GM19328 (cell line): ENCODE measurements at regions not wholly inside any gene's neighbourhood (a gene's known extent, or its start where the extent isn't known, plus 50 kb on each side); places are given as distances from the start of the nearest gene placed in this dataset.

Source experiments
- ATAC-seq: cut with Tn5 transposase; IDR thresholded peaks from one replicate; pipeline ENCODE4 v1.9.1; 2021; ENCODE audit warnings: mild to moderate bottlenecking, moderate library complexity; ENCODE audit not compliant: unreplicated experiment

- ATAC-seq = no peak
Observed at GRCh38 chr18:22034276-22034675, 135.1 kb upstream of the GATA6 start.

- ATAC-seq = no peak
Observed at GRCh38 chr18:22040533-22040932, 128.9 kb upstream of the GATA6 start.

GRCh38 chr18:22043837-22044236 is 125.6 kb upstream of the GATA6 start:
- no peak for ATAC-seq

GRCh38 chr18:22044474-22045220 is 124.7 kb upstream of the GATA6 start:
- ATAC-seq = no peak

DNA sequence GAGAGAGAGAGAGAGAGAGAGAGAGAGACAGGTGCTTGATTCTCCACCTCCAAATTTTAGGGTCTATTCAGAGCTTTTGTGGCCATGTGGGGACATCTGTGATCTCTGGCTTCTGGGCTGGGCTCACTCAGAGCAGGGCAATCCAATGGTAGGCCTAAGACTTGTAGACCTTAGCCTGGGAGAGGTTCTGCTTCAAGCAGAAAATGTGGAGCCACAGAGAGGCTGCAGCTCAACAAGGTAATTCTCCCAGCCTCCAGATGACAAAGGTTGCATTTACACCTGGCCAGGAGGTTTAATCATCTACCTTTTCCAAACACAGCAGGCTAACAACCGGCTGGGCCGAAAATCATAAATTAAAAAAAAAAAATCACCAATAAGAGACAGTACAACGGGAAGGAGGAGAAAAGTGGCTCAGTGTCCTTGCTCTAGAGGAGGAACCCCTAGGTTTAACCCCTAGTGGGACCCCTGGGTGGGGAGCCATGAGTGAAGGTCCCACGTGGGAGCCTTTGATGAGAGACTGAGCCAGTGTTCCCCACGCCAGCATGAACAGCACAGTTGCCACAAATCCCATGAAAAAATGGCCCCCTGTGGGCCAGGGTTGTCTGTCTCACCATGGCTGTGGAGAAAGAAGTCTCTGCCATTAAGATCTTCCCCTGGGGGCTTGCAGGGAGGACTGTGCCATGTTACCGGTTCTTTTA is 124.0 kb upstream of the GATA6 start:
- ATAC-seq = no peak

DNA sequence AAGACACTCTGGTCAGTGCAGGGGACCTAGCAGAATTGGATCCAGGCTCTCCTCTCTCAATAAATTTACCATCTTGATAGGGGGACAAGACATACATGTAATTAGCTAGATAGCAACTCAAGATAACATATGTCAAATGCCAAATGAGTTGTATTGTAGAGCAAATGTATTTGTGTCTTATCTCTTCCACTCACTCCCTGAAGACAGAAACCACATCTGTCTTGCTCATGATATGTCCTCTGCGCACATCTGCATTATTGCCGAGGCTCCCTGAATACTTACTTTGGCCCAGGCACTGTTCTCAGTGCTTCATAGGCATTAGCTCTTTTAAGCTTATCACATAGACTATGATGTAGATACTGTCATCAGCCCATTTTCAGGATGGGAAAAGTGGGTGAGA is 122.9 kb upstream of the GATA6 start:
- no peak for ATAC-seq

- no peak for ATAC-seq
Observed at GRCh38 chr18:22047485-22047884, 121.9 kb upstream of the GATA6 start.

GRCh38 chr18:22048221-22048620 is 121.2 kb upstream of the GATA6 start:
- ATAC-seq = no peak

DNA sequence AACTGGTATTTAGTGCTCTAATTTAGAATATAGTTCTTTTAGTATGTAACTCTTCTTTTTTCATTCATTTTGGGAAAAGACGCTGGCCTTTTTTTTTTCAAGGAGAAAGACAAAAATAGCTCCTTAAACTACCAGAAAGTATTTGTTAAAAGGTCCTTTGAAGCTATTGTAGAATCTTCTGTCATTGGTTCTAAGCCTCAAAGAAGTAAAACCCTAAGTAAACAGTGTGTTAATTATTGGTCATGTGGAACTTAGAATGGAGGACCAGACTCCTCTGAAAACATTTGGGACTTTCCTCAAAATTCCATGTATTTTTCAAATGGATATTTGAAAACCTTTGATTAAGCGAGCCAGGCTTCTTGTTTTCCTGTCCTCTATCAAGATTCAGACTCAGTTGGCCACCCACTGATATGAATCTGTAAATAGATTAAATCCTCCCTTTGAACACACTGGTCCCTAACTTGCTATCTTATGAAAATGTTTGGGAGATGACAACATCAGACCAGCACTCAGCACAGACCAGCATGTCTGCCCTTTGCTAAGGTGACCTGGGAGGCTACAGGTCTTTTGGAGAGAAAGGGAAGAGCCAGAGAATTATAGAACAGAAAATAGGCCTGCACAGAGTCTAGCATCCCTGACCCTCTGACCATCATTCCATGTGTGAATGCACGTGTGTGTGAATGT is 120.3 kb upstream of the GATA6 start:
- ATAC-seq = no peak

DNA sequence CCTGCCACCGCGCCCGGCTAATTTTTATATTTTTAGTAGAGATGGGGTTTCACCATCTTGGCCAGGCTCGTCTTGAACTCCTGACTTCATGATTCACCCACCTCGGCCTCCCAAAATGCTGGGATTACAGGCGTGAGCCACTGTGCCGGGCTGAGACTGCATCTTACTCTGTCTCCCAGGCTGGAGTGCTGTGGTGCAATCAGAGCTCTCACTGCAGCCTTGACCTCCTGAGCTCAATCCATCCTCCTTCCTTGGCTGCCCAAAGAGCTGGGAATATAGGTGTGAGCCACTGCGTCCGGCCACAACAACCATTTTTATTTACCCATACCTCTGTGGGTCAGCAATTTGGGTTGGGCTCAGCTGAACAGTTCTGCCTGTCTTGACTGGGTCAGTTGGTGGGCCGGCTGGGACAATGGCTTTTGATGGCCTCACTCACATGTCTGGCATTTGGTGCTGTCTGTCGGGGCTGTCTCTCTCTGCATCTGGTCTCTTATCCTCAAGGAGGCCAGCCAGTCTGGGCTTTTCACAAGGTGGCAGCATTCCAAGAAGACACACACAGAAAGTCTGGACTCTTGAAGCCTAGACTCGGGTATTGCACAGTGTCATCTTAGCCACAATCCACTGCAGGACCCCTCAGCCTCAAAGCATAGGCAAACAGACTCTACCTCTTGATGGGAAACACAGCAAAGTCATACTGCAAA is 116.8 kb upstream of the GATA6 start:
- ATAC-seq = no peak

- ATAC-seq = no peak
Observed at GRCh38 chr18:22055466-22056238, 113.7 kb upstream of the GATA6 start.

DNA sequence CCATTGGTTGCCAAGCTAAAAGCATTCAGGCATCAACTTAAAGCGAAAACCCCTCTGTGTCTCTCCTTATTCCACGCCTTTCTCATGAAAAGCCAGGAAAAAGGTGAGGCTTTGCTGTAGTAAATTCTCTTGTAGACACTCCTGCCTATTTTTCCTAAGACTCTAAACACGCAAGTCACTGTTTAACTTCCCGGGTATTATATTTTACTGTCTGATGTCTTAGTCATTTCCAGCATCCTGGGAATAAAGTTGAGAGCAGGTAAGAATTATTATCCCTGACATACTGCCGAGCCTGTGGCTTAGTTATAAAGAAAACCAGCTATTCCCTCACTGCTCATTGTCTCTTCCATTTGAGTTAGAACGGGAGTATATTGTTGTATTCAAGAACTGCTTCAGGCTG is 112.4 kb upstream of the GATA6 start:
- no peak for ATAC-seq

DNA sequence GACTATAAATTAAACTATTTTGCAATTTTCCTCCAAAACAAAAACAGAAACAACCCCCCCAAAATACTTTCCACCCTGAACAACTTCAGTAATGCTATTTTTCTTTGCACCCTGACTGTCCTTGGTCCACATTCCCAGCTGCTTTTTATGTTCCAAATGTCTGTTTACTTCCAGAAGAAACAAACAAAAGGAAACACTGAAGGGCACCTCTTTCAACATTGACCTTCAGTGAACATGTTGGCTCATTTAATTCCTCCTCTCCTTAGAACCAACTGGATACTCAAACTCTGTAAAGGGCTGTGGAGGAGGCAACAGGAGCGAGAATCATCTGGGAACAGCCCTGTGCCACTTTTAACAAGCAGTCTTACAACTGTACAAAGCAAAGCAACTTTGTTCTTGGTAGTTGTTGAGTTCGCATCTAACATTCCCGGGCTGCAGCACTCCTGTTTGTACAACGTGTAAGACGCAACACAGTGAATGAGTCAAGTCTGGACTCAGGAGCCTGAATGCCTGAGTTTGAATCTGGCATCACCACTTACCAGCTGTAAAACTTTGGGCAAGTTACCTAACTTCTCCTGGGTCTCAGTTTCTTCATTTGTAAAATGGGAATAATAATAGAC is 111.4 kb upstream of the GATA6 start:
- ATAC-seq = no peak

DNA sequence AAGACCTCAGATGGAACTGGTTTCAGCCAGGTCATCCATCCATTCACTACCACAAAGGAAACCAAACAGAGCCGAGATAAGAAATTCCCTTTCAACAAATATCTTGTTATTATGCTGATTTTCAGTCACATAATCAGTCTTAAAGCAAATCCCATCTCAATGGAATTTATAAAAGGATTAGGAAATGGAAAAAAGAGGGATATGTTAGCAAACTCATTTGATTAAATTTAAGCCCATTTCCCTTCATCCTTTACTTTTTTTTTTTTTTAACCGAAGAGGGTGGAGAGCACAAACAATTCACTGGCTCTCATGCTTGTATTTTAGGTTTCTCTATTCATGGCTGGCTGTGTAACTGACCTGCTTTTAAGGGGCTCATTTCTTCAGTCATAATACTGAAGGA is 109.0 kb upstream of the GATA6 start:
- no peak for ATAC-seq

DNA sequence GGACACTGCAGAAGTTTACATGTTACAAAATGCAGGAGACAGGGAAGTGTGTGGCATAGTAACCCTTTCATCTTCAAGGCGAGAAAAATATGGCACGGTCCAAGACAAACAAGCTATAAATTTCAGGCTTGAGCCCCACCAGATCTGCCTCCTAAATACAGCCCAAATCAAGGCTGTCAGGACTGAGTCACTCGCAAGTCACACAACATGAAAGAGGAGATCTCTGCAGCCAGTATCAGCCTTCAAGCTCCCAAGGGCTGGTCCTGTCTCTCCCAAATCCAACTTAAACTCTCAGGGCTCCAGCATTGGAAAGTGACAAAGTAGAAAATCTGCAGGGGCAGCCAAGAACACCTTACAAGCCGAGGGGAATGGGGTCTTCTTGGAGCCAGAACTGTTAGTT is 106.3 kb upstream of the GATA6 start:
- ATAC-seq = no peak

DNA sequence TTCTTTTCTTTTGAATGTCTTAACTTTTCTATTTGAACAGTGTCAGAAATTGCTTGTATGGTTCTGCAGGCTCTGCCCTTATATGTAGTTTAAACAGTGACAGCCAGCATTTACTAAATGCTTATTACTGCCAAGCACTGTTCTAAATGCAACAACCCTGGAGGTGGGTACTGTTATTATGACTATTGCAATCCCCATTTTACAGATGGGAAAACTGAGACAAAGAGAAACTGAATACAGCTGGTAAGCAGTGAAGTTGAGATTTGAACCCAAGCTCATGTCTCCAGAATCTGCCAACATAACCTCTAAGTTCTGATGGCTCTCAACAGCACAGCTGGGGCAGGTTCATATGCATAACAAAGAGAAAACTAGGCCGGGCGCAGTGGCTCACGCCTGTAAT is 105.7 kb upstream of the GATA6 start:
- ATAC-seq = no peak

DNA sequence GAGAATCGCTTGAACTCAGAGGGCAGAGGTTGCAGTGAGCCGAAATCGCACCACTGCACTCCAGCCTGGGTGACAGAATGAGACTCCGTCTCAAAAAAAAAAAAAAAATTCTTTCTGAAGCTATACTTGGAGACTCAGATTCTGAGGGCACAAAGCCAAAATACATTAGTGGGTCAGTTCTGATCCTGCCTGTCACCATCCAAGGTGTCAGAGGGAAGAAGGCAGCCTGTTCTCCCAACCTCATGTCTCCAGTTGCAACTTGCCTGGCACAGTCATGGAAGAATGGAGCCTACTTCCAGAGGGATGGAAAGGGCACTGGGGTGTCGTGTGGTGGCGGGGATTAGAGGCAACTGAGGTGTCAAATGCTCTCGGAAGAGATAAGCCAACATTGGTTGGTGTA is 104.8 kb upstream of the GATA6 start:
- ATAC-seq = no peak

DNA sequence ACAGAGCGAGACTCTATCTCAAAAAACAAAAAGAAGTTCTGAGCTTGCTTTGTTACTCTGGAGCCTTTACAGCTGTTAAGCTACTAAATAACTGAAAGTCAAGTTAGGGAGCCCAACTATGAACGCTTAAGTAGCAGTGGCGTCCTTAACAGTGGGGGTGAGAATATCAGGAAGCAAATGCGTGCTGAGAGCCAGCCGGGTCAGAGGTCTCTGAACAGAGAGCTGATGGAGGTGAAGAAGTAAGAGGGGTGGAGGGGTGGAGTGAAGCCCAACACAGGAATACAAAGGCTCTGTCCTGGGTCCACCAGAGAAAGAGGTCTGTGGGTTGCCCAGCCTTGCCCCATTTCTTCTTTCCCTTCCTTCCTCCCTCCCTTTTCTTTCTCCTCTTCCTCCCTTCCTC is 104.1 kb upstream of the GATA6 start:
- no peak for ATAC-seq

DNA sequence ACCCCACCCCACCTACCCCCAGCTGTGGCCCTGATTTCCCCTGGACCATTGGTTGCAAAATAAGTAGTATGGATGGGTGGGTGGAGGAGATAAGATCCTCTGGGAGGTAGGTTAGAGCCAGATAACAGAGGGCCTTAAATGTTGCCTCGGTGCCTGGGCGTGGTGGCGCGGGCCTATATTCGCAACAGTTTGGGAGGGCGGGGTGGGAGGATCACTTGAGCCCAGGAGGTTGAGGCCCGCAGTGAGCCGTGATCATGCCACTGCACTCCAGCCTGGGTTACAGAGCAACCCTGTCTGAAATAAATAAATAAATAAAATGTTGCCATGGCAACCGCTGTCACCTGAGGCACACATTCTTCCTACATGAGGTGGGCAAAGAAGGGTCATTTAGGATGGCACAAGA is 103.3 kb upstream of the GATA6 start:
- no peak for ATAC-seq

- ATAC-seq = no peak
Observed at GRCh38 chr18:22067109-22067508, 102.3 kb upstream of the GATA6 start.
